ENCODE measurements at regions not wholly inside any gene's neighbourhood (a gene's known extent, or its start where the extent isn't known, plus 50 kb on each side); places are given as distances from the start of the nearest gene placed in this dataset.

DNA sequence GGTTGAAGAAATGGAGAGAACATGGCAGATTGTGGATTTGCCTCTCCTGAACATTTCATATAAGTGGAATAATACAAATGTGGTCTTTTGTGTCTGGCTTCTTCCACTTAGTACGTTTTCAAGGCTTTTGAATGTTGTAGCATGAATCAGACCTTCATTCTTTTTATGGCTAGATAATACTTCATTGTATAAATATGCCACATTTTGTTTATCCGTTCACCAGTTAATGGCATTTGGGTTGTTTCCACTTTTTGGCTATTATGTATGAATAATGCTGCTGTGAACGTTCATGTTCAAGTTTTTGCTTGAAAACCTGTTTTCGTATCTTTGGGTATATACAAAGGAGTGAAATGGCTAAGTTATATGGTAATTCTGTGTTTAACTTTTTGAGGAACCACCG is 130.4 kb downstream of the TANC2 start:
- no peak for FAIRE-seq
- H3K27me3 ChIP-seq: no peaks in the 10 kb centered on the region
- no peaks in the 10 kb centered on the region for H3K36me3 ChIP-seq
- no peaks in the 10 kb centered on the region for H3K9me3 ChIP-seq
- intact Hi-C loops (cut with DNase I): no loop called here
- H3K27ac ChIP-seq: no peak overlapping the region
- TF ChIP-seq, protein P1, sequence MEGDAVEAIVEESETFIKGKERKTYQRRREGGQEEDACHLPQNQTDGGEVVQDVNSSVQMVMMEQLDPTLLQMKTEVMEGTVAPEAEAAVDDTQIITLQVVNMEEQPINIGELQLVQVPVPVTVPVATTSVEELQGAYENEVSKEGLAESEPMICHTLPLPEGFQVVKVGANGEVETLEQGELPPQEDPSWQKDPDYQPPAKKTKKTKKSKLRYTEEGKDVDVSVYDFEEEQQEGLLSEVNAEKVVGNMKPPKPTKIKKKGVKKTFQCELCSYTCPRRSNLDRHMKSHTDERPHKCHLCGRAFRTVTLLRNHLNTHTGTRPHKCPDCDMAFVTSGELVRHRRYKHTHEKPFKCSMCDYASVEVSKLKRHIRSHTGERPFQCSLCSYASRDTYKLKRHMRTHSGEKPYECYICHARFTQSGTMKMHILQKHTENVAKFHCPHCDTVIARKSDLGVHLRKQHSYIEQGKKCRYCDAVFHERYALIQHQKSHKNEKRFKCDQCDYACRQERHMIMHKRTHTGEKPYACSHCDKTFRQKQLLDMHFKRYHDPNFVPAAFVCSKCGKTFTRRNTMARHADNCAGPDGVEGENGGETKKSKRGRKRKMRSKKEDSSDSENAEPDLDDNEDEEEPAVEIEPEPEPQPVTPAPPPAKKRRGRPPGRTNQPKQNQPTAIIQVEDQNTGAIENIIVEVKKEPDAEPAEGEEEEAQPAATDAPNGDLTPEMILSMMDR (IDR thresholded peaks at IDR 0.05): no peak
- DNase-seq: no peak
- no peaks in the 10 kb centered on the region for H3K4me1 ChIP-seq
- H3K4me3 ChIP-seq: no peak overlapping the region
- 87 to 92% methylated on average over 5 of the region's 5 CpGs for WGBS, 2 donors
- no peak for ATAC-seq

DNA sequence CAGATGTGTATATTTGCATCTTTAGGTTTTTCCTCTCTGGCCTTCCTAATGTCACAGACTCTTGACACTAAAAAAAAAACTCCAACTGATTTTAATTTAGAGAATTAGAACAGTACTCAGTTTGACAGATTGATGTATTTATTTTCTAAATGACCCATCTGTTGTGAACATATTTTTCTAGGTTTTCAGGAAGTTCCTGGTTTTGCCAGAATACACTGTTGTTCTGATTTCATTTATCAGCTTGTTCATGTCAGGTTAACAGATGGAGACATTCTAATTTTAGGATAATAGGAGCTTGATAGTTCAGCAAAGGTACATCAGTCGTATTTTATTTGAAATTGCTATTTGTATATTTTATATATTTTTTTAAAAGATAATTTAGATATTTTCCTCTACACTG is 133.4 kb downstream of the TANC2 start:
- intact Hi-C loops (cut with DNase I): no loop called here
- H3K9me3 ChIP-seq: no peaks in the 10 kb centered on the region
- no peaks in the 10 kb centered on the region for H3K36me3 ChIP-seq
- TF ChIP-seq, protein P1 (IDR thresholded peaks at IDR 0.05): no peak
- no peaks in the 10 kb centered on the region for H3K27me3 ChIP-seq
- no peak overlapping the region for H3K27ac ChIP-seq
- ATAC-seq: peak in 1 of 4 donors; percentile 22
- no peak overlapping the region for H3K4me3 ChIP-seq
- 53 to 74% methylated on average over 1 of the region's 1 CpG for WGBS, 2 donors
- FAIRE-seq: no peak
- DNase-seq: no peak
- no peaks in the 10 kb centered on the region for H3K4me1 ChIP-seq

DNA sequence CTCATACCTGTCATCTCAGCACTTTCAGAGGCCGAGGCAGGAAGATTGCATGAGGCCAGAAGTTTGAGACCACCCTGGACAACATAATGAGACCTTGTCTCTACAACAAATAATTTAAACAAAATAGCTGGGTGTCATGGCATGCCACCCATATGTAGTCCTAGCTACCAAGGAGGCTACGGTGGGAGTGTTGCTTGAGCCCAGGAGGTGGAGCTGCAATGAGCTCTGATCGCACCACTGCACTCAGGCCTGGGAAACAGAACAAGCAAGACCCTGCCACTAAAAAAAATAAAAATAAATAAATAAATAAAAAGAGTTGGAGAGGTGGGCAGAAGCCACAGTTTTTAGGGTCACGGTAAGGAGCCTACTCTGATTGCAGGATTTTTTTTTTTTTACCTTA is 136.0 kb downstream of the TANC2 start:
- FAIRE-seq (no peak), DNase-seq (no peak), ATAC-seq (no peak)
- TF ChIP-seq, protein P1 (IDR thresholded peaks at IDR 0.05): no peak
- no peaks in the 10 kb centered on the region for H3K9me3 ChIP-seq
- WGBS, 2 donors: 98 to 99% methylated on average over 4 of the region's 4 CpGs
- H3K36me3 ChIP-seq: no peaks in the 10 kb centered on the region
- intact Hi-C loops (cut with DNase I): loop anchor here in 1 of 3 donors (10.0 kb wide), 1 partner anchor 303 kb away; no protein-coding TSS in a partner anchor
- no peaks in the 10 kb centered on the region for H3K4me1 ChIP-seq
- no peak overlapping the region for H3K4me3 ChIP-seq
- no peak overlapping the region for H3K27ac ChIP-seq
- no peaks in the 10 kb centered on the region for H3K27me3 ChIP-seq

DNA sequence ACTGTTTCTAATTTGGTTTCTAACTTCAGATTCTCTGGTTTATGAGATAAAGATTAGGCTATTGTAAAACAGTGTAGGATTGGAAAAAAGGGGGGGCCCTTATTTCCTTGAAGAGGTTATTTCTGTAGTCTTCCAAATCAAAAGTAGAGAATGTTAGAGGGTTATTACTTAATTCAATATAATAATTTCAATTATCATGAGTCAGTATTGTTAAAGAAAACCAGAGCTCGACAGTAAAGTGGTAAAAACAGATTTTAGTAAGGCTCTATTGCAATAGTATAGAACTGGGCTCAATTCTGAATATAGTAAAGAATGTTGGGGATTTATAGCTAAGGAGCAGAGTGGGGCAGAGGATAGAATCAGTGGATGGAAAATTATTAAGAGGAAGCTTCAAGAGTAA is 140.0 kb downstream of the TANC2 start:
- no peak overlapping the region for H3K27ac ChIP-seq
- DNase-seq (no peak), FAIRE-seq (no peak), ATAC-seq (no peak)
- no peak overlapping the region for H3K4me3 ChIP-seq
- no peaks in the 10 kb centered on the region for H3K36me3 ChIP-seq
- no peaks in the 10 kb centered on the region for H3K9me3 ChIP-seq
- no peaks in the 10 kb centered on the region for H3K27me3 ChIP-seq
- TF ChIP-seq, protein P1 (IDR thresholded peaks at IDR 0.05): no peak
- intact Hi-C loops (cut with DNase I): loop anchor here in 1 of 3 donors (10.0 kb wide), 1 partner anchor 299 kb away; no protein-coding TSS in a partner anchor
- WGBS, 2 donors: 91 to 100% methylated on average over 1 of the region's 1 CpG
- H3K4me1 ChIP-seq: no peaks in the 10 kb centered on the region

DNA sequence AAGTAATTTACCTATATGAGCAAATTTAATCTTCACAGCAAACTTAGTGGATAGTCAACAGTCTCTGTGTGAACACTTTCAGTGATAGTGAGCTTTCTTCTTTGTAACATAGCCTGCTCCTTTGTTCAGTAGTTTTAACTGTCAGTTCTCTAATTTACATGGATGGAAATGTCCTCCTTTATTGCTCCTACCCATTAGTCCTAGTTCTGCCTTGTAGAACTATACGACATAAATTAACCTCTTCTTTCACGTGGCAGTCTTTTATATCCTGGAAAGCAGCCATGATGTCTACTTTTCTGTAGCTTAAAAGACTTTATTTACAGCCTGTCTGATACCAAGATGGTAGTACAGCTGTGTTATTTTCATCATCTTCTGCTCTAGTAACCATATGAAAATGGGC is 143.6 kb downstream of the TANC2 start:
- peaks cover 0 to 1% (median 0%) of the 10 kb centered on the region in 3 donors for H3K4me1 ChIP-seq
- no peak overlapping the region for H3K4me3 ChIP-seq
- H3K36me3 ChIP-seq: no peaks in the 10 kb centered on the region
- no peak overlapping the region for H3K27ac ChIP-seq
- no peaks in the 10 kb centered on the region for H3K9me3 ChIP-seq
- FAIRE-seq (no peak), DNase-seq (no peak), ATAC-seq (no peak)
- TF ChIP-seq, protein P1 (IDR thresholded peaks at IDR 0.05): no peak
- 82 to 93% methylated on average over 2 of the region's 2 CpGs for WGBS, 2 donors
- intact Hi-C loops (cut with DNase I): loop anchor here in 1 of 3 donors (10.0 kb wide), 1 partner anchor 295 kb away; no protein-coding TSS in a partner anchor
- no peaks in the 10 kb centered on the region for H3K27me3 ChIP-seq
